ENCODE measurements at regions not wholly inside any gene's neighbourhood (a gene's known extent, or its start where the extent isn't known, plus 50 kb on each side); places are given as distances from the start of the nearest gene placed in this dataset.

GRCh38 chr2:195342061-195342460 is 315.0 kb upstream of the SLC39A10 start:
- no peak for TF ChIP-seq EP300 (IDR thresholded peaks at IDR 0.05; ENCODE audit: borderline replicate concordance)
- no peak for TF ChIP-seq ZBTB7A (IDR thresholded peaks at IDR 0.05; ENCODE audit: low read depth)
- TF ChIP-seq TAF1 (IDR thresholded peaks at IDR 0.05; ENCODE audit: low read depth), result no peak
- no peak for TF ChIP-seq YY1 (IDR thresholded peaks at IDR 0.05; ENCODE audit: low read depth)
- TF ChIP-seq CREB1 (IDR thresholded peaks at IDR 0.05; ENCODE audit: low read depth), result no peak
- no peak for TF ChIP-seq MAX (IDR thresholded peaks at IDR 0.05)
- no peak for TF ChIP-seq EGR1 (IDR thresholded peaks at IDR 0.05)
- TF ChIP-seq FOXM1 (IDR thresholded peaks at IDR 0.05; ENCODE audit: borderline replicate concordance, low read depth), result no peak
- TF ChIP-seq NFIC (IDR thresholded peaks at IDR 0.05), result no peak
- TF ChIP-seq TEAD4 (IDR thresholded peaks at IDR 0.05), result no peak
- no peak for TF ChIP-seq RAD21 (IDR thresholded peaks at IDR 0.05; ENCODE audit: low read depth)

DNA sequence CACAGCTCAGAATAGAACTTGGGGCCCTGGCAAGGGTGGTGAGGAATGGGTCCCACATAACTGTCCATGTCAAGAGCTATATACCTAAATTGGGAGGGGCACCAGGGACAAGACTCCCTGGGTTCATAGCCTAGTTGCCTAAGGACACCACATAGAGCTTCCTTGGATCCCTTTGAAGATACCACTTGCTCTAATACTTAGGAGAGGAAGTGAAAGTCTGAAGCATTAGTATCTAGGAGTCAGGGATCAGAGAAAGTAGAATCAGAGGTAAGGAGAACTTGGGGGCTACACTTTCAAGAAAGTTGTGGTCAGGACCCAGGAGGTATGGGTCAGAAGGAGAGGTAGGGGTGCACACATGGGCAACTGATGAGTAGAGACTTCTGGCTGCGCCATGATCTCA is 318.2 kb upstream of the SLC39A10 start:
- TF ChIP-seq MAX (IDR thresholded peaks at IDR 0.05), result no peak
- TF ChIP-seq CREB1 (IDR thresholded peaks at IDR 0.05; ENCODE audit: low read depth), result no peak
- no peak for TF ChIP-seq CEBPB (IDR thresholded peaks at IDR 0.05)
- no peak for TF ChIP-seq YY1 (IDR thresholded peaks at IDR 0.05; ENCODE audit: low read depth)
- no peak for TF ChIP-seq REST (IDR thresholded peaks at IDR 0.05; ENCODE audit: low read depth)
- TF ChIP-seq EGR1 (IDR thresholded peaks at IDR 0.05), result no peak
- no peak for TF ChIP-seq FOXM1 (IDR thresholded peaks at IDR 0.05; ENCODE audit: borderline replicate concordance, low read depth)
- TF ChIP-seq TEAD4 (IDR thresholded peaks at IDR 0.05), result no peak

DNA sequence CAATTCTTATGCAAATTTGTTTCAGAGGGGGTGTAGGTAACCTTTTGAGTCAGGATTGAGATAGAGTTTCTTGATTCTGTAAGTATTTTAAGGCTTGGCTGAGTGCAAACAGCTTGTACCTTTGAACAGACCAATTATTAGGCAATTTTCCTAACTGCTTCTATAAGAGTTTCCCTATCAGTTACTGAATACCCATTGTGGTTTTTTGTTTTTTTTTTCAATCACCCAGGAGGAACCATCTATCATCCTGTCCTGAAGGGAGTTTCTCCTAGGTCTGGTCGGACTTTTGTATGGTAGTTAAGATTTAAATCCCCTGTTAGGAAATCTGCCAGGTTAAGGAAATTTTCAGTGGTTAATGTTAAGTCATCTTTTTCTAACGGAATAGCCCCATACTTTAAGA is 319.4 kb upstream of the SLC39A10 start:
- TF ChIP-seq REST (IDR thresholded peaks at IDR 0.05; ENCODE audit: low read depth), result no peak
- TF ChIP-seq YY1 (IDR thresholded peaks at IDR 0.05; ENCODE audit: low read depth), result no peak
- no peak for TF ChIP-seq MAX (IDR thresholded peaks at IDR 0.05)
- TF ChIP-seq RAD21 (IDR thresholded peaks at IDR 0.05; ENCODE audit: low read depth), result no peak
- no peak for TF ChIP-seq EGR1 (IDR thresholded peaks at IDR 0.05)
- TF ChIP-seq FOXM1 (IDR thresholded peaks at IDR 0.05; ENCODE audit: borderline replicate concordance, low read depth), result no peak
- TF ChIP-seq, protein P1, sequence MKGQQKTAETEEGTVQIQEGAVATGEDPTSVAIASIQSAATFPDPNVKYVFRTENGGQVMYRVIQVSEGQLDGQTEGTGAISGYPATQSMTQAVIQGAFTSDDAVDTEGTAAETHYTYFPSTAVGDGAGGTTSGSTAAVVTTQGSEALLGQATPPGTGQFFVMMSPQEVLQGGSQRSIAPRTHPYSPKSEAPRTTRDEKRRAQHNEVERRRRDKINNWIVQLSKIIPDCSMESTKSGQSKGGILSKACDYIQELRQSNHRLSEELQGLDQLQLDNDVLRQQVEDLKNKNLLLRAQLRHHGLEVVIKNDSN (IDR thresholded peaks at IDR 0.05), result no peak
- TF ChIP-seq EP300 (IDR thresholded peaks at IDR 0.05; ENCODE audit: borderline replicate concordance), result no peak
- no peak for TF ChIP-seq ZBTB7A (IDR thresholded peaks at IDR 0.05; ENCODE audit: low read depth)
- TF ChIP-seq NFIC (IDR thresholded peaks at IDR 0.05), result no peak
- no peak for TF ChIP-seq TAF1 (IDR thresholded peaks at IDR 0.05; ENCODE audit: low read depth)
- TF ChIP-seq CREB1 (IDR thresholded peaks at IDR 0.05; ENCODE audit: low read depth), result no peak
- no peak for TF ChIP-seq TEAD4 (IDR thresholded peaks at IDR 0.05)
- TF ChIP-seq CEBPB (IDR thresholded peaks at IDR 0.05), result no peak
- TF ChIP-seq TCF12 (IDR thresholded peaks at IDR 0.05; ENCODE audit: low read depth), result no peak

DNA sequence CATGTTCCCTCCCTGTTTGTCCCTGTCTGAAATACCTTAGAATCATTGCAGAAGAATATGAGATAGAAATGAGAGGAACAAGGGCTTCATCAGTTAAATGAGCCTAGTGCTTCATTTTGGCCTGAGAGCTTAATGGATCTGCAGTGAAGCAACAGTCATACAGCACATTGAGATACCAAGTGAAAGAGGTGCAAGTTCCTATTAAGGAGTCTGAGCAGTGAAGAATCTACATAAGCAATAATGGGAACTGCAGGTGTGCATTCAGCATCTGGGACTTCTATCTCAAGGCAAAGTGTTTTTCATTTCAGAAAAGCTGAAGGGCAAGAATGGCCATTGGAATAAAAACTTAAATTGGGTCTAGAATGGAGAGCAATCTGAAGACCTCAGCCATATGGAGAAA is 323.2 kb upstream of the SLC39A10 start:
- TF ChIP-seq RAD21 (IDR thresholded peaks at IDR 0.05; ENCODE audit: low read depth) (no peak), TEAD4 (IDR thresholded peaks at IDR 0.05) (no peak), EGR1 (IDR thresholded peaks at IDR 0.05) (no peak), MAX (IDR thresholded peaks at IDR 0.05) (no peak), CEBPB (IDR thresholded peaks at IDR 0.05) (no peak), TAF1 (IDR thresholded peaks at IDR 0.05; ENCODE audit: low read depth) (no peak), ZBTB7A (IDR thresholded peaks at IDR 0.05; ENCODE audit: low read depth) (no peak), REST (IDR thresholded peaks at IDR 0.05; ENCODE audit: low read depth) (no peak), CREB1 (IDR thresholded peaks at IDR 0.05; ENCODE audit: low read depth) (no peak), TCF12 (IDR thresholded peaks at IDR 0.05; ENCODE audit: low read depth) (no peak), FOXM1 (IDR thresholded peaks at IDR 0.05; ENCODE audit: borderline replicate concordance, low read depth) (no peak), NFIC (IDR thresholded peaks at IDR 0.05) (no peak), YY1 (IDR thresholded peaks at IDR 0.05; ENCODE audit: low read depth) (no peak)
